Mucosa of descending colon (tissue), 3 donors: ENCODE measurements at regions not wholly inside any gene's neighbourhood (a gene's known extent, or its start where the extent isn't known, plus 50 kb on each side); places are given as distances from the start of the nearest gene placed in this dataset.

Experiments used
- ATAC-seq: fragments of 200-7000 bp; cut with Tn5 transposase; one replicate; pipeline ENCODE4 v1.9.1; 2020; ENCODE audit warnings: mild to moderate bottlenecking, moderate library complexity
- DNase-seq, 3 donors: peaks; one replicate each; pipeline ENCODE4 v3.0.0-alpha.2; 2020
- H3K36me3 ChIP-seq: fragments of 200-600 bp; one replicate; pipeline ENCODE4 v1.8.0; 2021; ENCODE audit warnings: low read depth, mild to moderate bottlenecking
- H3K4me1 ChIP-seq: fragments of 200-600 bp; one replicate; pipeline ENCODE4 v1.8.0; 2021; ENCODE audit warnings: low read depth, mild to moderate bottlenecking
- H3K4me3 ChIP-seq: fragments of 200-600 bp; one replicate; pipeline ENCODE4 v1.8.0; 2021; ENCODE audit warnings: mild to moderate bottlenecking
- H3K9me3 ChIP-seq: fragments of 200-600 bp; one replicate; pipeline ENCODE4 v1.8.0; 2021; ENCODE audit warnings: mild to moderate bottlenecking
- intact Hi-C, 2 donors: fragments of 100-400 bp; cut with DNase I in 1 of 2; cut with micrococcal nuclease in 1 of 2; formaldehyde crosslinking; loops; one replicate each; pipeline versions ENCODE4 v1.11.0 to v1.11.1; 2022; cut with DNase I, micrococcal nuclease
- TF ChIP-seq, protein P1 (sequence below): fragments of 200-600 bp; IDR thresholded peaks from one replicate; pipeline ENCODE4 v1.8.0; 2022; ENCODE audit warnings: antibody characterized with exemption, mild to moderate bottlenecking
- donor health status: DM: no; HTN: no; CAD: no; lungs with moderate emphysema.
- donor health status: DM: no; HTN: no; CAD: no.
- donor health status: DM: no; HTN: yes; CAD: no.

DNA sequence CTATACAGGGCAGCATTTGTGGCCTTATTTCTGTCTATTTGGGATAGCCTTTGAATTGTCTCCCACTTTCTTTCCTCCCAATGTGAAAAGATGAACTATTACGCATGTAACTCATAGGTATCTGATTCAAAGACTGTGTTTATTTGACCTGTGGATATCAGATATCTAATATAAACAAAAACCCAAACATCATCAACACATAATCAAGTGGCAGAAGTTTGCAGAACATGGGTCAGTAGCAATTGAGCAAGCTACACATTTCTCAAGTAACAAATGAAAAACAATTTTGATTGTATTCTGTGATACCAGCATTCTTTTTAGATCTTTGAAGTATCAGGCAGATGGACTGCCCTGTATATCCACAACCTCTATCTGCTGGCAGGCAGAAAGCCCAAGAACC, 490.5 kb upstream of the ADGRL2 start:
- no peak for ATAC-seq
- TF ChIP-seq, protein P1, sequence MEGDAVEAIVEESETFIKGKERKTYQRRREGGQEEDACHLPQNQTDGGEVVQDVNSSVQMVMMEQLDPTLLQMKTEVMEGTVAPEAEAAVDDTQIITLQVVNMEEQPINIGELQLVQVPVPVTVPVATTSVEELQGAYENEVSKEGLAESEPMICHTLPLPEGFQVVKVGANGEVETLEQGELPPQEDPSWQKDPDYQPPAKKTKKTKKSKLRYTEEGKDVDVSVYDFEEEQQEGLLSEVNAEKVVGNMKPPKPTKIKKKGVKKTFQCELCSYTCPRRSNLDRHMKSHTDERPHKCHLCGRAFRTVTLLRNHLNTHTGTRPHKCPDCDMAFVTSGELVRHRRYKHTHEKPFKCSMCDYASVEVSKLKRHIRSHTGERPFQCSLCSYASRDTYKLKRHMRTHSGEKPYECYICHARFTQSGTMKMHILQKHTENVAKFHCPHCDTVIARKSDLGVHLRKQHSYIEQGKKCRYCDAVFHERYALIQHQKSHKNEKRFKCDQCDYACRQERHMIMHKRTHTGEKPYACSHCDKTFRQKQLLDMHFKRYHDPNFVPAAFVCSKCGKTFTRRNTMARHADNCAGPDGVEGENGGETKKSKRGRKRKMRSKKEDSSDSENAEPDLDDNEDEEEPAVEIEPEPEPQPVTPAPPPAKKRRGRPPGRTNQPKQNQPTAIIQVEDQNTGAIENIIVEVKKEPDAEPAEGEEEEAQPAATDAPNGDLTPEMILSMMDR = no peak
- no peaks in the 10 kb centered on the region for H3K4me1 ChIP-seq
- H3K9me3 ChIP-seq = no peaks in the 10 kb centered on the region
- intact Hi-C loops = no loop called here
- H3K36me3 ChIP-seq = no peaks in the 10 kb centered on the region
- no peak for DNase-seq
- no peak overlapping the region for H3K4me3 ChIP-seq

DNA sequence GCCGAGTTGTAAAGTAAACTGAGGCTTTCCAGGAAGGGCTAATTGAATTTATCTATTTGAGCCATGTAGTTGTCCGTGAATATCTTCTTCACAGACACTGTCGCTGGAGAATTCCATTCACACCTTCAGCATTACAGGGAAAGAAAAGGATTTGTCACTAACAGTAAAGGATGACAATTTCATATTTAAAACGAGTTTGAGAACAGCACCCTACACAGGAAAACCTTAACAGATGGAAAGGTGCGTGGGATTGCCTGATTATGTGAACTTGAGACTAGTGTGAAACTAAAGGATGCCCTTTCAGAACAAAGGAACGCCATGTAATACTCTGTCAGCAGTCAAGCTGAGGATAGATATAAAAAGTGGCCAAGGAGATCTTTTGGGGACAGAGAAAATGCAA, 492.5 kb upstream of the ADGRL2 start:
- no peaks in the 10 kb centered on the region for H3K4me1 ChIP-seq
- no peaks in the 10 kb centered on the region for H3K36me3 ChIP-seq
- H3K9me3 ChIP-seq = no peaks in the 10 kb centered on the region
- TF ChIP-seq, protein P1 = no peak
- intact Hi-C loops = no loop called here
- DNase-seq (no peak), ATAC-seq (no peak)
- H3K4me3 ChIP-seq = no peak overlapping the region

DNA sequence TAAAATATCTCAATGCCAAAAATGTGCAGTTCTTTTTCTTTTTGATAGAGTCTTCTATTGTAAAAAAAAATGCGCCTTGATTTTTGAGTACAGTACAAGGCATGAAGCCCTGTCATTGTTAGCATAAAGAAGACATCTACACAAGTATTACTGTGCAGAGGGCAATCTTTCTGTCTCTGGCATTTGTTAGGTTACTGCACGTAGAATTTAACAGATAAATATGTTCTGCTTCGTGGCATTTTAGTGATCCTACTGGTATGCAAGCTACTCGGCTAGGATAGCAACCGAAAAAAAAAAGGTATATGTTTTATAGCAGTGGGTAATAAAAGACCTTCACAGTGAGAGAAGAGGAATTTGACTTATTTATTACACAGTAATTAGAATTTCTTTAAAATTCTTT, 492.9 kb upstream of the ADGRL2 start:
- Histone ChIP-seq H3K4me1 (no peaks in the 10 kb centered on the region), H3K4me3 (no peak overlapping the region), H3K9me3 (no peaks in the 10 kb centered on the region), H3K36me3 (no peaks in the 10 kb centered on the region)
- no peak for ATAC-seq
- TF ChIP-seq, protein P1 = no peak
- DNase-seq = no peak
- intact Hi-C loops = no loop called here

DNA sequence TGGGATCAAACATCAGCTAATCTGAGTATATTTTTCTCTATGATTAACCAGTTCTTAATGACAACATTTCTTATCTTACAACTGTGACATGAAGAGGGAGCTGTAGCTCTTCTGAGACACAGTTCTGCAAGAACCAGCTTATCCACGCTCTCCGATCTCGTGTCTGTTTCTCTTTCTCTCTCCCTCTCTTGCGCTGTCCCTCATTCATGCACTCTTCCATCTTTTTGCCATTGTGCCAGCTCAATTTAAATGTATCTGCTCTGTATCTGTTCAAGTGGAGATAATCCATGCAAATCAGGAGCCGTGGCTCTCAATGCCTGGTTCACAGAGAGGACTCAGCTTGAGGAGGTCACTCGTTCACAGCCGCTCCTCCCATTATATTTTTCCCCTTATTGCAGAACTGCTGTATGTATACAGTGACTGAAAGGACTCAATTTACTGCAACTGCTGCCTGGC, 494.7 kb upstream of the ADGRL2 start:
- peak; percentile 80 for ATAC-seq
- no peaks in the 10 kb centered on the region for H3K9me3 ChIP-seq
- DNase-seq = peak in 1 of 3 donors; percentile 27
- intact Hi-C loops = no loop called here
- no peaks in the 10 kb centered on the region for H3K36me3 ChIP-seq
- H3K4me3 ChIP-seq = no peak overlapping the region
- TF ChIP-seq, protein P1 = no peak
- H3K4me1 ChIP-seq = no peaks in the 10 kb centered on the region

DNA sequence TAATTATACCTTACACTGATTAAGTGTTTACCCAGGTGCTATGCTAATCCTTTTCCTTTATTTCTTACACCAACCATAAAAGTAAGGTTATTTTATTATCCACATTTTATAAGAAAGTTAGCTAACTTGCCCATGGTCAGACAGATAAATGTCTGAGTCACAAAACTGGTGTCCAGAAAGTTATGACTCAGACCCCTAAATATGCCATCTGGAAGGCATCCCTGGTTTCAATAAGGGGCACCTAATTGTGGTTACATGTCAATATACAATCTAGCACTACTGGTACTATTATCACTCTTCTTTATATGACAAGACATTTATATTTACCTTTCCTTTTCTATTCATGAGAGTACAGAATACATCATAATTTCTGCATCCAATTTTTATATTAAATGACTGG, 496.5 kb upstream of the ADGRL2 start:
- intact Hi-C loops = no loop called here
- DNase-seq (no peak), ATAC-seq (no peak)
- H3K9me3 ChIP-seq = no peaks in the 10 kb centered on the region
- TF ChIP-seq, protein P1 = no peak
- H3K4me3 ChIP-seq = no peak overlapping the region
- H3K36me3 ChIP-seq = no peaks in the 10 kb centered on the region
- no peaks in the 10 kb centered on the region for H3K4me1 ChIP-seq

DNA sequence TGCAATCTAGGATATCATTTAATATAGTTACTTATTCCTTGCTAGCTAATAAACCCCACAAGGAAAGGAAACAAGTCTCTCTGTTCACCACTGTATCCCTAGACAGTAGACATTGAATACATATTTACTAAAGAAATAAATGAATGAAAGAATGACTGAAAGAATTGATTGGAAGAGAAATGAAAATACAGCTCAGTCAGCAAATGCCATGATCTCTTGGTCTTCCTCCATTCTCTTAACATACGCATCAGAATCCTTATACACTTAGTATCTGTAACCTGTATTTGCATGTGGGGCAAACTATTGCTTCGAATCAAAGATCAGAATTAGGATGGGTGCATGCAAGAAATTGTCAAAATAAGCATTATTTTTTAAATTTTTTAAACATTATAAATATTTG, 500.8 kb upstream of the ADGRL2 start:
- ATAC-seq = no peak
- H3K9me3 ChIP-seq = no peaks in the 10 kb centered on the region
- no peaks in the 10 kb centered on the region for H3K36me3 ChIP-seq
- H3K4me3 ChIP-seq = no peak overlapping the region
- intact Hi-C loops = no loop called here
- DNase-seq = no peak
- no peaks in the 10 kb centered on the region for H3K4me1 ChIP-seq
- TF ChIP-seq, protein P1 = no peak
